ENCODE measurements at regions not wholly inside any gene's neighbourhood (a gene's known extent, or its start where the extent isn't known, plus 50 kb on each side); places are given as distances from the start of the nearest gene placed in this dataset.
"Not testable (repeated sequence)": the region's sequence is repeated elsewhere in the genome, so short reads cannot be mapped to it uniquely, and the experiment has no call there.

GRCh38 chr5:32909207-32909606 lies 198.1 kb downstream of the NPR3 start:
- Histone ChIP-seq H3K4me1 (no peaks in the 10 kb centered on the region), H3K27ac (no peak overlapping the region), H3K27me3 (no peaks in the 10 kb centered on the region), H3K9me3 (no peaks in the 10 kb centered on the region), H3K4me3 (no peak overlapping the region), H3K36me3 (no peaks in the 10 kb centered on the region)
- no peak for DNase-seq
- TF ChIP-seq, protein P1, sequence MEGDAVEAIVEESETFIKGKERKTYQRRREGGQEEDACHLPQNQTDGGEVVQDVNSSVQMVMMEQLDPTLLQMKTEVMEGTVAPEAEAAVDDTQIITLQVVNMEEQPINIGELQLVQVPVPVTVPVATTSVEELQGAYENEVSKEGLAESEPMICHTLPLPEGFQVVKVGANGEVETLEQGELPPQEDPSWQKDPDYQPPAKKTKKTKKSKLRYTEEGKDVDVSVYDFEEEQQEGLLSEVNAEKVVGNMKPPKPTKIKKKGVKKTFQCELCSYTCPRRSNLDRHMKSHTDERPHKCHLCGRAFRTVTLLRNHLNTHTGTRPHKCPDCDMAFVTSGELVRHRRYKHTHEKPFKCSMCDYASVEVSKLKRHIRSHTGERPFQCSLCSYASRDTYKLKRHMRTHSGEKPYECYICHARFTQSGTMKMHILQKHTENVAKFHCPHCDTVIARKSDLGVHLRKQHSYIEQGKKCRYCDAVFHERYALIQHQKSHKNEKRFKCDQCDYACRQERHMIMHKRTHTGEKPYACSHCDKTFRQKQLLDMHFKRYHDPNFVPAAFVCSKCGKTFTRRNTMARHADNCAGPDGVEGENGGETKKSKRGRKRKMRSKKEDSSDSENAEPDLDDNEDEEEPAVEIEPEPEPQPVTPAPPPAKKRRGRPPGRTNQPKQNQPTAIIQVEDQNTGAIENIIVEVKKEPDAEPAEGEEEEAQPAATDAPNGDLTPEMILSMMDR (IDR thresholded peaks at IDR 0.05), result no peak
- no peak for TF ChIP-seq POLR2A (IDR thresholded peaks at IDR 0.05)
- intact Hi-C loops (cut with DNase I; ENCODE audit: low total_unique reads), result no loop called here

DNA sequence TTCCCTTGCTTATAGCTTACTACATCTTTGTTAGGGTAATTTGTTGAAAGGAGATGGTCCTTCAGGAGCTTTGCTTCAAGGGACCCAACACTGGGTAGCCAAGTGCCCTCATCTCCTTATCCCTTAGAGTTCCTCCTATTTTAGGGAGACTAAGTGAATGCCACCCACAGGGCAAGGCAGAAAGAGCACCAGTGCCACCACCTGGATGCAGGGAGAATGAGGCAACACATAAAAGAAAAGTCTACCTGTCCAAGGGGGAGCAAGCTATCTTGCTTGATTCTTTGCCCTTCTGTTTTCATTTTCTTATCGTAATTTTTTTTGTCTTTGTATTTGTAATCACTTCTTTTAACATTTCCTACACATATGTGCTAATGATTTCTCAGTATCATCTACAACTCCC lies 205.5 kb downstream of the NPR3 start:
- intact Hi-C loops (cut with DNase I; ENCODE audit: low total_unique reads), result no loop called here
- no peak for DNase-seq
- H3K27ac ChIP-seq, result no peak overlapping the region

GRCh38 chr5:32928761-32929160 lies 217.6 kb downstream of the NPR3 start:
- Histone ChIP-seq H3K4me3 (no peak overlapping the region), H3K27me3 (no peaks in the 10 kb centered on the region), H3K27ac (no peak overlapping the region), H3K36me3 (no peaks in the 10 kb centered on the region), H3K4me1 (no peaks in the 10 kb centered on the region), H3K9me3 (no peaks in the 10 kb centered on the region)
- no peak for DNase-seq
- intact Hi-C loops (cut with DNase I; ENCODE audit: low total_unique reads), result no loop called here
- TF ChIP-seq, protein P1 (IDR thresholded peaks at IDR 0.05), result no peak
- no peak for TF ChIP-seq POLR2A (IDR thresholded peaks at IDR 0.05)

More for the DNA sequence above, 205.5 kb downstream of the NPR3 start:
- no peaks in the 10 kb centered on the region for H3K9me3 ChIP-seq
- no peak overlapping the region for H3K4me3 ChIP-seq
- H3K36me3 ChIP-seq, result no peaks in the 10 kb centered on the region
- H3K27me3 ChIP-seq, result no peaks in the 10 kb centered on the region
- TF ChIP-seq POLR2A (IDR thresholded peaks at IDR 0.05), result no peak
- TF ChIP-seq, protein P1 (IDR thresholded peaks at IDR 0.05), result no peak
- no peaks in the 10 kb centered on the region for H3K4me1 ChIP-seq

GRCh38 chr5:32931438-32931837 lies 220.3 kb downstream of the NPR3 start:
- H3K27me3 ChIP-seq; H3K27ac ChIP-seq; intact Hi-C loops (cut with DNase I; ENCODE audit: low total_unique reads); H3K9me3 ChIP-seq; DNase-seq; H3K4me3 ChIP-seq; H3K36me3 ChIP-seq; H3K4me1 ChIP-seq: not testable (repeated sequence)

DNA sequence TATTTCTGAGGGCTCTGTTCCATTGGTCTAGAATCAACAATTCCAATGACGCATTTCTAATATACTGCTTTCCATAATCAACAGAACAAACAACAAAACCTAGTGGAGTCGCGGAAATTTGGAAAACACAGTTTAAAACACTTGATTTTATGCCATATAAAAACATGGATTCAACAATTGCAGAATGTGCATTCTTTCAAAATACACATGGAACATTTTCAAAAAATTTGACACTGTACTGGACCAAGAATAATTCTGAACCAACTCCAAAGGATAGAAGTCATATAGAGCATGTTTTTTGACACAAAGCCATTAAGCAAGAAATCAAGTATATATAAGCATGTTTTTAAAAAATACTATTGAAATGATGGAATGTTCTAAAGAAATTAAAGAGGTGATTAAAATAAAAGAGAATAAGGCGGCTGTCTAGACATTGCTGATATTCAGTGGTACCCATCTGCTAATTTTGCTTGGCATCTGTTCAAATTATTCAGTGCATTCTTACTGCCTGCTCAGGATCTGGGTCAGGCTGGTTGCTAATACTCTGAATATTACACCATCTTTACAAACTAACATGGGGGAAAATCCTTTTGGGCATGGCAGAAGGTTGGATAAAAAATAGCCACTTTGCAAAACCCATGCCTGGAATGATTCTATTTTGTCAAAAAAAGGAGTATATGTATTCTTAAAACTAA lies 221.3 kb downstream of the NPR3 start:
- TF ChIP-seq POLR2A (IDR thresholded peaks at IDR 0.05), result no peak
- TF ChIP-seq, protein P1 (IDR thresholded peaks at IDR 0.05), result no peak
- no peaks in the 10 kb centered on the region for H3K36me3 ChIP-seq
- intact Hi-C loops (cut with DNase I; ENCODE audit: low total_unique reads), result no loop called here
- no peaks in the 10 kb centered on the region for H3K27me3 ChIP-seq
- DNase-seq, result no peak
- no peak overlapping the region for H3K27ac ChIP-seq
- H3K4me1 ChIP-seq, result no peaks in the 10 kb centered on the region
- no peak overlapping the region for H3K4me3 ChIP-seq
- H3K9me3 ChIP-seq, result no peaks in the 10 kb centered on the region

GRCh38 chr5:32933692-32934091 lies 222.6 kb downstream of the NPR3 start:
- H3K27ac ChIP-seq, result no peak overlapping the region
- no peak for DNase-seq
- TF ChIP-seq, protein P1 (IDR thresholded peaks at IDR 0.05), result no peak
- TF ChIP-seq POLR2A (IDR thresholded peaks at IDR 0.05), result no peak
- H3K9me3 ChIP-seq, result no peaks in the 10 kb centered on the region
- H3K4me3 ChIP-seq, result no peak overlapping the region
- no peaks in the 10 kb centered on the region for H3K36me3 ChIP-seq
- H3K27me3 ChIP-seq, result no peaks in the 10 kb centered on the region
- intact Hi-C loops (cut with DNase I; ENCODE audit: low total_unique reads), result no loop called here
- no peaks in the 10 kb centered on the region for H3K4me1 ChIP-seq

All from uterus (tissue), 3 donors.